GM12892 (cell line): ENCODE measurements at regions not wholly inside any gene's neighbourhood (a gene's known extent, or its start where the extent isn't known, plus 50 kb on each side); places are given as distances from the start of the nearest gene placed in this dataset.

Experiments
- POLR2A ChIP-seq: IDR thresholded peaks from 2 replicates; pipeline ENCODE4 v1.6.1; 2011; ENCODE audit warnings: low read depth, low read length, control low read depth
- POLR2AphosphoS5 ChIP-seq: IDR thresholded peaks from 2 replicates; pipeline ENCODE4 v1.6.1; 2011; ENCODE audit warnings: low read depth, low read length, control low read depth
- TAF1 ChIP-seq: IDR thresholded peaks from 2 replicates; pipeline ENCODE4 v1.6.1; 2011; ENCODE audit warnings: low read depth, mild to moderate bottlenecking, control low read depth, low read length, borderline replicate concordance

DNA sequence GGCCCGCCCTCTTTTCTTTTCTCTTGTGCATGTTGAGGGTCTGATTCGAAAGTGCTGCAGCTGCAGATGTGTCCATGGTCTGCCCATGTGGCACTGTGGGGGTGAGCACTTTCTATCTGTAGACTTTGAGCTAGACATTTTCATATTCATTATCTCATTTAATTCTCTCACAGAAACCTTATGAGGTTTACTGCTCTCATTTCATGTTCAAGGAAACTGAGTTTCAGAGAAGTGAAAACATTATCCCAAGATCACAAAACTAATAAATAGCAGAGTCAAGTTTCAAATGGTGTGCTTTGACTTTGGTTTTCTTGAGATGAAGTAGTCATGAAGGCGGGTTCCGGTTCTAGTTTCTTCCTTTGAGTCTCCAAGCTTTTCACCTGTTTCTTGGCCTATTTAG lies 536.5 kb upstream of the ZNF462 start:
- TF ChIP-seq TAF1: no peak
- no peak for TF ChIP-seq POLR2A
- no peak for TF ChIP-seq POLR2AphosphoS5
